HG03196 (cell line): ENCODE measurements at regions not wholly inside any gene's neighbourhood (a gene's known extent, or its start where the extent isn't known, plus 50 kb on each side); places are given as distances from the start of the nearest gene placed in this dataset.

Experiments
- ATAC-seq: cut with Tn5 transposase; IDR thresholded peaks from one replicate; pipeline ENCODE4 v1.9.1; 2021; ENCODE audit not compliant: unreplicated experiment

DNA sequence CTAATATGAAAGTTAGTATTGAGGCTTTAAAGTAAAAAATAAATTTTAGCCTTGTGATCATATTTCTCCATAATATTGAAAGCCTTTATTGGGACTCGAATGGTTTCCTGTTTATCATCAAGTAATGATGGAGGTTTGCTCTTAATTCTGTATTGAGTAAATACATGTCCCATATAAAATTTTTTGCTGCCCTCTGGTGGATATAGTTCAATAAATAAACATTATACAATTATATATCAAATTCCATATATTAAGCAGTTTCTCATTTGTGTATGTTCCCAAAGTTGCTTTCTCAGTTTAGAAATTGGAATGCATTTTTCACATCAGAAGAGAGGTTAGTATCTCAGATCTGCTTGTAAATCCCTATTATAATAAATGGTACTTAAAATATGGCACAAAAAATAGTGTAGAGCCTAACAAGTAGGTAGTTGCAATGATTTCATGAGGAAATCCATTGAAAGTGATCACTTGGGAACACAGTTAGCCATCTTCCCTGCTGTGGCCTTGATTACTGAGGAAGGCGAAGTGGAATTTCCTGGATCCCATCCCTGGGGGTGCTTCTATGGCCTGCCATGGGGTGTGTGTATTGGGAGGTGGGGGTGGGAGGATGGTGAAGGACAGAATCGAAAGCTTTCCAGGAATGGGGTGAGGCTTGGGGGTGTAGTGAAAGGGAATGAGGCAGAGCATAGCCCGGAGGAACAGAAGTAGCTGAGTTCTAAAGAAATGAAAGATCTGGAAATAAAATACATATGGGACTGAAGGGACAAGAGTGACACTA lies 84.1 kb upstream of the C21orf91 start:
- ATAC-seq = no peak

DNA sequence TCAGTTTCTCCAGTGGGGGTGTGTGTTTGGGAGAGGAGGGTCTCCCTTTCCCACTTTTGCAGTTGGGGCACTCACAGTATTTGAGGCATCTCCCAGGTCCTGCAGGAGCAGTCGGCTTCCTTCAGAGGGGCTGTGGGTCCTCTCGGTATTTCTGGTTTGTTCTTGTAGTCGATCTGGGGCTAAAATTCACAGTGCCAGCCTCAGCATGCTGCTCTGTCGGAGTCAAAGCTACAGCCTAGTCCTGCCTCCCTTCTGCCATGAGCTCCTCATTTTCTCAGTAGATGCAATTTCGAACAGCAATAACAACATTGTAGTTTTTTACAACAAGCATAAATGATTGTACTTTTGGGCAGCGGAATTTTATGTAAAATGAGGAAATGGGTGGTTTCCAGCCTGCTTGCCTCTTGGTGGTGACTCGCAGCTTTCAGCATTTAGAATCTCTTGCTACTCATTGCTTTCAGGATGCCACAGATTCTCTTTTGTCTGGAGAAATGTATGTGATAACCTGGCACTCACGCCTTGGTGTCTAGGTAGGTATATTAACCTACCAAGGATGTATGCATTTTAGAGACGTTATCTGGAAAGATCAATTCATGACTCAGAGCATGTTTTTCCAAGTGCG lies 82.4 kb upstream of the C21orf91 start:
- no peak for ATAC-seq

DNA sequence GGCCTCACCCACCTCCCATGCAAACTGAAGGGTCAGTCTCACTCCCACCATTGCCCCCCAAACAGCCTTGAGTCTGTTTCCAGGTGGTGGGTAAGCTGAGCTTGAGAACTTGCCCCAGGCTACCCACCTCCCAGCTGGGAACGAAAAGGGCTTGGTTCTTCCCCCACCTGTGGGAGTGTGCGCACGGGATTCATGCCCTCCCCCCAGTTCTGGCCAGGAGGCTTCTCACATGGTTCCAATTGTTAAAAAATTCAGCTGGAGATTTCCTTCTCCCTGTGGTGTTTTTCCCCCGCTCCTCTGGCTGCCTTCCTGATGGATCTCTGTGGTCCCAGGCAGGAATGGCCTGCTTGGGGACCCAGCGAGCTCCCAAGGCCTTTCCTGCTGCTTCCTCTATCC lies 81.8 kb upstream of the C21orf91 start:
- ATAC-seq = no peak

DNA sequence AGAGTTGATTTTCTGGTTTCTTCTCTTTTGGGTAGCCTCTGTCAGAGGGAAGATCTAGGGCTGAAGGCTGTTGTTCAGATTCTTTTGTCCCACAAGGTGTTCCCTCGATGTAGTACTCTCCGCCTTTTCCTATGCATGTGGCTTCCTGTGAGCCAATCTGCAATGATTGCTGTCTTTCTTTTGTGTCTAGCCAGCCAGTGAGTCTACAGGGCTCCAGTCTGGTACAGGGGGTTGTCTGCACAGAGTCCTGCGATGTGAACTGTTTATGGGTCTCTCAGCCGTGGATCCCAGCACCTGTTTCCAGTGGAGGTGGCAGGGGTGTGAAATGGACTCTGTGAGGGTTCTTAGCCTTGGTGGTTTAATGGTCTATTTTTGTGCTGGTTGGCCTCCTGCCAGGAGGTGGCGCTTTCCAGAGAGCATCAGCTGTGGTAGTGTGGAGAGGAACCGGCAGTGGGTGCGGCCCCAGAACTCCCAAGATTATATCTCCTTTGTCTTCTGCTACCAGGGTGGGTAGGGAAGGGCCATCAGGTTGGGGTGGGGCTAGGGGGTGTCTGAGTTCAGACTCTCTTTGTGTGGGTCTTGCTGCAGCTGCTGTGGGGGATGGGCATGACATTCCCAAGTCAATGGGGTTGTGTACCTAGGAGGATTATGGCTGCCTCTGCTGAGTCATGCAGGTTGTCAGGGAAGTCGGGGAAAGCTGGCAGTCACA lies 81.3 kb upstream of the C21orf91 start:
- no peak for ATAC-seq

DNA sequence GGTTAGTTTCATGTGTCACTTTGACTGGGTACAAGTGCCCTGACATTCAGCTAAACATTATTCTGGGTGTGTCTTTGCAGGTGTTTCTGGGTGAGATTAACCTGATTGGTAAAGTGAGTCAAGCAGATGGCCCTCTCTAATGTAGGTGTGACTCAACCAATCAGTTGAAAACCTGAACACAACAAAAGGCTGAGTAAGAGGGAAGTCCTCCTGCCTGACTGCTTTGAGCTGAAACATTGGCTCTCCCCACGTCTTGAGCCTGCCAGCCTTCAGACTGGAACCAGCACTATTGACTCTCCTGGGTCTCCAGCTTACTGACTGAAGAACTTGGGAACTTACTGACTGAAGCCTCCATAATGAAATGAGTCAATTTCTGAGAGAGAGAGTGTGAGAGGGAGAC lies 70.0 kb upstream of the C21orf91 start:
- ATAC-seq = no peak

DNA sequence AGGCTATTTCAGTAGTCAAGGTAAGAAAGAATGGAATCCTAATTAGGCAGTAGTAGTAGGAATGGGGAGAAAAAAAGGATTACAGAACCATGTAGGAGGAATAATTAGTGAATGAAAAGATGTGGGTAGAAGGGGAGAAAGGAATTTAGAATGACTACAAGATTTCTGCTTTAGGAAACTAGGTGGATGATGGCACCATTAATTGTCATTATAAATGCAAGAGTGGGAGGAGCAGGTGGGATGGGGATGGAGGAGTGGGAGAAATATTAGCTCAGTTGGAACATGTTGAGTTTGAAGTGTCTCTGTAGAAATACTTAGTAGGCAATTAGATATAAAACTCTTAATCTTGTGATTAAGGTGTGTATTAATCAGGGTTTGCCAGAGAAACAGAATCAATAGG lies 50.0 kb upstream of the C21orf91 start:
- no peak for ATAC-seq
